GM21381 (cell line): ENCODE measurements at regions not wholly inside any gene's neighbourhood (a gene's known extent, or its start where the extent isn't known, plus 50 kb on each side); places are given as distances from the start of the nearest gene placed in this dataset.

ENCODE experiments used
- ATAC-seq: cut with Tn5 transposase; IDR thresholded peaks from one replicate; pipeline ENCODE4 v1.9.1; 2021; ENCODE audit warnings: mild to moderate bottlenecking, moderate library complexity; ENCODE audit not compliant: unreplicated experiment

GRCh38 chr13:31441800-31442510 lies 242.2 kb downstream of the B3GLCT start:
- ATAC-seq: no peak

GRCh38 chr13:31442571-31442970 lies 242.8 kb downstream of the B3GLCT start:
- no peak for ATAC-seq

GRCh38 chr13:31444266-31444856 lies 244.6 kb downstream of the B3GLCT start:
- no peak for ATAC-seq

GRCh38 chr13:31452525-31452924 lies 252.8 kb downstream of the B3GLCT start:
- ATAC-seq: no peak

- ATAC-seq: no peak
These were observed 255.8 kb downstream of the B3GLCT start for GRCh38 chr13:31455581-31455980.

GRCh38 chr13:31456056-31456455 lies 256.3 kb downstream of the B3GLCT start:
- no peak for ATAC-seq

- no peak for ATAC-seq
These were observed 260.3 kb downstream of the B3GLCT start for GRCh38 chr13:31460061-31460460.

- no peak for ATAC-seq
These were observed 262.1 kb downstream of the B3GLCT start for GRCh38 chr13:31461923-31462322.

GRCh38 chr13:31462766-31463165 lies 263.0 kb downstream of the B3GLCT start:
- ATAC-seq: no peak

GRCh38 chr13:31468114-31468902 lies 268.5 kb downstream of the B3GLCT start:
- ATAC-seq: no peak

- no peak for ATAC-seq
These were observed 269.6 kb downstream of the B3GLCT start for GRCh38 chr13:31469377-31469776.

- ATAC-seq: no peak
These were observed 263.1 kb upstream of the RXFP2 start for GRCh38 chr13:31476266-31476665.

- ATAC-seq: no peak
These were observed 262.6 kb upstream of the RXFP2 start for GRCh38 chr13:31476753-31477152.

- no peak for ATAC-seq
These were observed 261.4 kb upstream of the RXFP2 start for GRCh38 chr13:31477961-31478360.

GRCh38 chr13:31485183-31485582 lies 254.1 kb upstream of the RXFP2 start:
- no peak for ATAC-seq

- no peak for ATAC-seq
These were observed 253.7 kb upstream of the RXFP2 start for GRCh38 chr13:31485651-31486051.

GRCh38 chr13:31495336-31495735 lies 244.0 kb upstream of the RXFP2 start:
- no peak for ATAC-seq

- ATAC-seq: no peak
These were observed 240.1 kb upstream of the RXFP2 start for GRCh38 chr13:31499274-31499673.

- no peak for ATAC-seq
These were observed 235.7 kb upstream of the RXFP2 start for GRCh38 chr13:31503626-31504025.

- ATAC-seq: no peak
These were observed 234.4 kb upstream of the RXFP2 start for GRCh38 chr13:31504918-31505317.

- no peak for ATAC-seq
These were observed 227.0 kb upstream of the RXFP2 start for GRCh38 chr13:31512331-31512730.

- no peak for ATAC-seq
These were observed 224.4 kb upstream of the RXFP2 start for GRCh38 chr13:31514932-31515331.
